GM12891 (cell line): ENCODE measurements at regions not wholly inside any gene's neighbourhood (a gene's known extent, or its start where the extent isn't known, plus 50 kb on each side); places are given as distances from the start of the nearest gene placed in this dataset.

ENCODE experiments used
- PAX5 ChIP-seq: IDR thresholded peaks from 2 replicates; pipeline ENCODE4 v1.6.1; 2011; ENCODE audit warnings: low read length, moderate library complexity, mild to moderate bottlenecking; ENCODE audit not compliant: insufficient read depth, severe bottlenecking
- POLR2A ChIP-seq: IDR thresholded peaks from 2 replicates; pipeline ENCODE4 v1.6.1; 2011; ENCODE audit warnings: low read depth, low read length, control low read depth
- POLR2AphosphoS5 ChIP-seq: IDR thresholded peaks from 2 replicates; pipeline ENCODE4 v1.6.1; 2011; ENCODE audit warnings: low read depth, low read length, control low read depth
- POU2F2 ChIP-seq: IDR thresholded peaks from 2 replicates; pipeline ENCODE4 v1.6.1; 2011; ENCODE audit warnings: low read depth, mild to moderate bottlenecking, control low read depth, low read length, moderate library complexity
- SPI1 ChIP-seq: IDR thresholded peaks from 2 replicates; pipeline ENCODE4 v1.6.1; 2011; ENCODE audit warnings: low read depth, low read length, control low read depth
- TAF1 ChIP-seq: IDR thresholded peaks from 2 replicates; pipeline ENCODE4 v1.6.1; 2011; ENCODE audit warnings: low read depth, low read length, control low read depth

- TF ChIP-seq TAF1 = no peak
- TF ChIP-seq POLR2A = no peak
- TF ChIP-seq POLR2AphosphoS5 = no peak
- TF ChIP-seq POU2F2 = no peak
- no peak for TF ChIP-seq SPI1
- no peak for TF ChIP-seq PAX5
Measured at GRCh38 chr18:33959609-33960008, 265.1 kb downstream of the NOL4 start.
